Colonic mucosa (tissue), 4 donors: ENCODE measurements at regions not wholly inside any gene's neighbourhood (a gene's known extent, or its start where the extent isn't known, plus 50 kb on each side); places are given as distances from the start of the nearest gene placed in this dataset.

Experiments used
- DNase-seq: peaks from one replicate; pipeline ENCODE4 v3.0.0-alpha.2; 2020
- H3K27ac ChIP-seq: fragments of 200-600 bp; one replicate; pipeline ENCODE4 v1.8.0; 2021
- H3K27me3 ChIP-seq: fragments of 200-600 bp; one replicate; pipeline ENCODE4 v1.8.0; 2021
- H3K36me3 ChIP-seq: fragments of 200-600 bp; one replicate; pipeline ENCODE4 v1.8.0; 2021
- H3K4me1 ChIP-seq: fragments of 200-600 bp; one replicate; pipeline ENCODE4 v1.8.0; 2021; ENCODE audit warnings: mild to moderate bottlenecking
- H3K4me3 ChIP-seq: fragments of 200-600 bp; one replicate; pipeline ENCODE4 v1.8.0; 2021
- H3K9ac ChIP-seq, 2 donors: one replicate each; pipeline ENCODE4 v1.7.0; 2013; ENCODE audit warnings: control low read depth in 2 of 2, low read depth in 2 of 2, low read length in 2 of 2
- H3K9me3 ChIP-seq: fragments of 200-600 bp; one replicate; pipeline ENCODE4 v1.8.0; 2021
- CTCF ChIP-seq: fragments of 200-600 bp; IDR thresholded peaks from one replicate; pipeline ENCODE4 v1.8.0; 2022; ENCODE audit warnings: antibody characterized with exemption, mild to moderate bottlenecking
- intact Hi-C: fragments of 100-400 bp; cut with DNase I; formaldehyde crosslinking; loops from one replicate; pipeline ENCODE4 v1.14.1; 2022
- donor health status: healthy.
- donor health status: DM: no; HTN: no; CAD: no.
- donor health status: DM: no; HTN: no; CAD: no.

DNA sequence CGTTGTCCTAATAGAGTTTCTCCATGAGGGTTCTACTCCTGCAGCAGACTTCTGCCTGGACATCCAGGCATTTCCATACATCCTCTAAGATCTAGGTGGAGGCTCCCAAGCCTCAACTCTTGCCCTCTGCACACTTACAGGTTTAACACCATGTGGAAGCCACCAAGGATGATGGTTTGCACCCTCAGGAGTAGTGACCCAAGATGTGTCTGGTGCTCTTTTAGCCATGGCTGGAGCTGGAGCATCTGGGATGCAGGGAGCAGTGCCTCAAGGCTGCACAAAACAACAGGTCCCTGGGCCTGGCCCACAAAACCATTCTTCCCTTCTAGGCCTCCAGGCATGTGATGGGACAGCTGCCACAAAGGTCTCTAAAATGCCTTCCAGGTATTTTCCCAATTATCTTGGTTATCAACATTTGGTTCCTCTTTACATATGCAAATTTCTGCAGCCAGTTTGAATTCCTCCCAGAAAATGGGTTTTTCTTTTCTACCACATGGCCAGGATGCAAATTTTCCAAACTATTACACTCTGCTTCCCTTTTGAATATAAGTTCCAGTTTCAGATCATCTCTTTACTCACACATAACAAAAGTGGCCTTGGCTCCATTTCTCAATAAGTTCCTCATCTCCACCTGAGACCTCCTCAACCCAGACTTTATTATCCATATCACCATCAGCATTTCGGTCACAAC lies 69.5 kb upstream of the GNAZ start:
- Histone ChIP-seq H3K4me1 (no peaks in the 10 kb centered on the region), H3K27me3 (no peaks in the 10 kb centered on the region), H3K9me3 (peaks cover 7% of the 10 kb centered on the region), H3K36me3 (no peaks in the 10 kb centered on the region), H3K4me3 (no peak overlapping the region), H3K27ac (no peak overlapping the region), H3K9ac (no peak overlapping the region)
- intact Hi-C loops, result no loop called here
- no peak for TF ChIP-seq CTCF
- no peak for DNase-seq

GRCh38 chr22:23001463-23001862 lies 68.9 kb upstream of the GNAZ start:
- Histone ChIP-seq H3K27ac (no peak overlapping the region), H3K4me3 (no peak overlapping the region), H3K36me3 (no peaks in the 10 kb centered on the region), H3K4me1 (no peaks in the 10 kb centered on the region), H3K9me3 (peaks cover 7% of the 10 kb centered on the region), H3K9ac (no peak overlapping the region), H3K27me3 (no peaks in the 10 kb centered on the region)
- no peak for DNase-seq
- TF ChIP-seq CTCF, result no peak
- intact Hi-C loops, result no loop called here

GRCh38 chr22:23002612-23003180 lies 67.6 kb upstream of the GNAZ start:
- Histone ChIP-seq H3K4me3 (no peak overlapping the region), H3K27ac (no peak overlapping the region), H3K36me3 (no peaks in the 10 kb centered on the region), H3K27me3 (no peaks in the 10 kb centered on the region), H3K4me1 (no peaks in the 10 kb centered on the region), H3K9ac (no peak overlapping the region), H3K9me3 (peaks cover under 1% of the 10 kb centered on the region)
- no peak for TF ChIP-seq CTCF
- no peak for DNase-seq
- intact Hi-C loops, result no loop called here

- no peak for DNase-seq
- intact Hi-C loops, result no loop called here
- H3K4me3 ChIP-seq, result no peak overlapping the region
- H3K27ac ChIP-seq, result no peak overlapping the region
- H3K9me3 ChIP-seq, result no peaks in the 10 kb centered on the region
- H3K27me3 ChIP-seq, result no peaks in the 10 kb centered on the region
- no peak for TF ChIP-seq CTCF
- H3K4me1 ChIP-seq, result no peaks in the 10 kb centered on the region
- H3K9ac ChIP-seq, result no peak overlapping the region
- H3K36me3 ChIP-seq, result no peaks in the 10 kb centered on the region
Measured at GRCh38 chr22:23007823-23008222, 62.5 kb upstream of the GNAZ start.

GRCh38 chr22:23008896-23009295 lies 61.4 kb upstream of the GNAZ start:
- H3K9ac ChIP-seq, result no peak overlapping the region

More at GRCh38 chr22:23008896-23009295, 61.4 kb upstream of the GNAZ start:
- DNase-seq, result no peak
- Histone ChIP-seq H3K4me3 (no peak overlapping the region), H3K27me3 (no peaks in the 10 kb centered on the region), H3K36me3 (no peaks in the 10 kb centered on the region), H3K9me3 (no peaks in the 10 kb centered on the region), H3K4me1 (no peaks in the 10 kb centered on the region), H3K27ac (no peak overlapping the region)
- TF ChIP-seq CTCF, result no peak
- intact Hi-C loops, result no loop called here
